K562 (cell line): ENCODE measurements at regions not wholly inside any gene's neighbourhood (a gene's known extent, or its start where the extent isn't known, plus 50 kb on each side); places are given as distances from the start of the nearest gene placed in this dataset.

Experiments used
- ATAC-seq: fragments of 200-7000 bp; cut with Tn5 transposase; 3 replicates; pipeline ENCODE4 v1.9.1; 2020; ENCODE audit warnings: moderate library complexity
- BruUV-seq: library from RNA; stranded (reverse); fragments of 400-500 nt; replicated peaks from 2 replicates; lab custom pipeline; 2021; lab: Mats Ljungman, UMichigan
- CTCF ChIA-PET: fragments of 300-600 bp; formaldehyde crosslinking; extraction: SDS; loops from one replicate; lab custom pipeline; 2021; ENCODE audit warnings: low intra/inter-chr PET ratio; lab: Yijun Ruan, JAX
- POLR2A ChIA-PET: fragments of 300-600, 350-650 bp; sonication (Branson Sonifier 250); formaldehyde crosslinking; extraction: SDS; loops from one replicate; lab custom pipeline; 2021; ENCODE audit warnings: antibody characterized with exemption, inconsistent platforms; lab: Yijun Ruan, JAX
- DNase-seq, 4 experiments: peaks; one replicate each; pipeline versions ENCODE4 v3.0.0 to v3.0.0-alpha.2; 2011 to 2018; ENCODE audit warnings: low spot score in 3 of 4, mixed read lengths in 3 of 4; ENCODE audit errors: extremely low read depth in 1 of 4
- FAIRE-seq: peaks from 2 replicates; lab custom pipeline; 2011; peaks lifted over from hg19 to GRCh38; lab: Jason Lieb, UNC
- H2AFZ ChIP-seq: 2 replicates; pipeline ENCODE4 v1.6.0; 2011; ENCODE audit warnings: low read depth, low read length, control low read depth, inconsistent platforms
- H3K27ac ChIP-seq: fragments of 200-600 bp; 3 replicates; pipeline ENCODE4 v1.8.0; 2011; ENCODE audit warnings: low read depth, mild to moderate bottlenecking, control low read depth, inconsistent platforms, low read length, moderate library complexity, mixed read lengths; ENCODE audit errors: extremely low read depth
- H3K27me3 ChIP-seq, 2 experiments: fragments of 300-600 bp in 1 of 2; 2 replicates in 1 of 2; 3 replicates in 1 of 2; pipeline versions ENCODE4 v1.6.0 to v1.8.0; 2011; ENCODE audit warnings: inconsistent platforms in 2 of 2, low read length in 2 of 2, mild to moderate bottlenecking in 1 of 2, mixed read lengths in 1 of 2, moderate library complexity in 1 of 2; ENCODE audit not compliant: control insufficient read depth in 2 of 2, insufficient read depth in 2 of 2
- H3K36me3 ChIP-seq: fragments of 300-600 bp; 3 replicates; pipeline ENCODE4 v1.8.0; 2011; ENCODE audit warnings: mild to moderate bottlenecking, low read length, inconsistent platforms; ENCODE audit not compliant: control insufficient read depth, insufficient read depth
- H3K4me1 ChIP-seq, 2 experiments: fragments of 200-600 bp in 1 of 2; replicated peaks in 1 of 2; 2 replicates in 1 of 2; 3 replicates in 1 of 2; pipeline versions ENCODE4 v1.5.1 to v1.8.0; 2011; ENCODE audit warnings: inconsistent platforms in 2 of 2, low read length in 2 of 2, mild to moderate bottlenecking in 1 of 2, mixed read lengths in 1 of 2, moderate library complexity in 1 of 2; ENCODE audit not compliant: control insufficient read depth in 2 of 2, insufficient read depth in 2 of 2
- H3K4me2 ChIP-seq: 2 replicates; pipeline ENCODE4 v1.6.1; 2011; ENCODE audit warnings: low read length, control low read depth, inconsistent platforms, mixed read lengths; ENCODE audit not compliant: insufficient read depth
- H3K4me3 ChIP-seq: fragments of 200-600 bp; sonication (generic), shearing (Covaris generic); 2 replicates; pipeline ENCODE4 v1.5.1; 2016; ENCODE audit warnings: control low read depth, inconsistent platforms
- H3K79me2 ChIP-seq: fragments of 200-600 bp; 3 replicates; pipeline ENCODE4 v1.8.0; 2011; ENCODE audit warnings: low read length, inconsistent platforms; ENCODE audit not compliant: control insufficient read depth, insufficient read depth
- H3K9ac ChIP-seq, 2 experiments: 2 replicates each; pipeline versions ENCODE4 v1.6.0 to v1.6.1; 2011; ENCODE audit warnings: low read depth in 2 of 2, low read length in 2 of 2, control low read depth in 1 of 2, inconsistent platforms in 1 of 2, mild to moderate bottlenecking in 1 of 2, mixed read lengths in 1 of 2; ENCODE audit not compliant: insufficient read depth in 1 of 2
- H3K9me1 ChIP-seq: one replicate; pipeline ENCODE4 v1.6.0; 2011; ENCODE audit warnings: inconsistent platforms, mild to moderate bottlenecking, low read length, moderate library complexity; ENCODE audit not compliant: control insufficient read depth, insufficient read depth
- H3K9me3 ChIP-seq: replicated peaks from 2 replicates; pipeline ENCODE4 v1.5.1; 2011; ENCODE audit warnings: low read depth, low read length, inconsistent platforms; ENCODE audit not compliant: control insufficient read depth, insufficient read depth
- H4K20me1 ChIP-seq: replicated peaks from 2 replicates; pipeline ENCODE4 v1.6.1; 2011; ENCODE audit warnings: low read length, inconsistent platforms, mixed read lengths; ENCODE audit not compliant: control insufficient read depth, insufficient read depth
- AFF4 ChIP-seq: sonication (generic); formaldehyde crosslinking; IDR thresholded peaks from 2 replicates; pipeline ENCODE4 v1.8.0; 2023; ENCODE audit warnings: mild to moderate bottlenecking, missing genetic modification reagents
- CBX2 ChIP-seq: fragments of 200-600 bp; sonication (generic); IDR thresholded peaks from one replicate; pipeline ENCODE4 v1.6.1; 2012; ENCODE audit warnings: mild to moderate bottlenecking, low read length, inconsistent platforms; ENCODE audit not compliant: insufficient read depth, poor library complexity, severe bottlenecking
- HSF4 ChIP-seq: fragments of 250-450 bp; sonication (Bioruptor Pico); IDR thresholded peaks from 2 replicates; pipeline ENCODE4 v2.1.2; 2022; ENCODE audit warnings: mild to moderate bottlenecking, moderate library complexity, borderline replicate concordance
- NR4A1 ChIP-seq, 2 experiments: fragments of 250-450 bp in 1 of 2; fragments of 450-650 bp in 1 of 2; sonication (Bioruptor Pico) in 1 of 2; IDR thresholded peaks; 2 replicates each; pipeline versions ENCODE4 v1.4.0 to v1.6.1; 2016 to 2020; ENCODE audit warnings: mild to moderate bottlenecking in 2 of 2, missing compliant biosample characterization in 1 of 2, missing genetic modification characterization in 1 of 2, moderate library complexity in 1 of 2
- PHTF2 ChIP-seq: fragments of 250-450 bp; sonication (Bioruptor Pico); IDR thresholded peaks from 2 replicates; pipeline ENCODE4 v1.5.0; 2021; ENCODE audit warnings: mild to moderate bottlenecking
- RERE ChIP-seq: sonication (generic); formaldehyde crosslinking; IDR thresholded peaks from 2 replicates; pipeline ENCODE4 v1.8.0; 2023; ENCODE audit warnings: missing genetic modification reagents, mild to moderate bottlenecking, borderline replicate concordance
- SAFB ChIP-seq: fragments of 200-400 bp; formaldehyde crosslinking; IDR thresholded peaks from 2 replicates; pipeline ENCODE4 v1.6.1; 2017; ENCODE audit warnings: low read depth, low read length, borderline replicate concordance
- SLC30A9 ChIP-seq: fragments of 250-450 bp; sonication (Bioruptor Pico); IDR thresholded peaks from 2 replicates; pipeline ENCODE4 v1.8.0; 2022; ENCODE audit warnings: mild to moderate bottlenecking, moderate library complexity
- TFE3 ChIP-seq: fragments of 450-650 bp; formaldehyde crosslinking; IDR thresholded peaks from 2 replicates; pipeline ENCODE4 v1.4.0; 2020; ENCODE audit warnings: mild to moderate bottlenecking, mixed read lengths
- ZBTB17 ChIP-seq: fragments of 450-650 bp; formaldehyde crosslinking; IDR thresholded peaks from 2 replicates; pipeline ENCODE4 v1.4.0; 2020; ENCODE audit warnings: mild to moderate bottlenecking
- ZNF384 ChIP-seq: IDR thresholded peaks from 2 replicates; pipeline ENCODE4 v1.6.1; 2012; ENCODE audit warnings: low read depth, low read length, improper control_type of control experiment
- ZNF583 ChIP-seq: fragments of 250-450 bp; sonication (Bioruptor Pico); IDR thresholded peaks from 2 replicates; pipeline ENCODE4 v1.4.0; 2020
- WGBS: fragments of 100-300 bp; shearing (Covaris generic); methylation state at CpG from one replicate; pipeline ENCODE4 v1.1.6; 2016; ENCODE audit warnings: low coverage, mixed read lengths; ENCODE audit not compliant: insufficient coverage; ENCODE audit errors: missing lambda C conversion rate; 5-methylcytosine and 5-hydroxymethylcytosine counted together
- in situ Hi-C: fragments of 300-500 bp; cut with MboI; formaldehyde crosslinking; loops from 4 replicates; pipeline ENCODE4 v1.15.0; 2018; ENCODE audit warnings: inconsistent platforms, mixed read lengths
- intact Hi-C: fragments of 100-400 bp; cut with micrococcal nuclease; formaldehyde crosslinking; loops from 2 replicates; pipeline ENCODE4 v1.14.2; 2022

GRCh38 chr10:117936141-117936540, 110.6 kb downstream of the RAB11FIP2 start:
- peaks cover 0 to 9% of the 10 kb centered on the region in 2 experiments; a peak in 2 of 5 replicates for H3K27me3 ChIP-seq
- in situ Hi-C loops (no loop called here), intact Hi-C loops (no loop called here)
- no peak for FAIRE-seq
- H2AFZ ChIP-seq, result no peak overlapping the region
- BruUV-seq, result no TSS peak
- H3K4me1 ChIP-seq, result no peaks in the 10 kb centered on the region
- H3K9ac ChIP-seq, result no peak overlapping the region
- no peaks in the 10 kb centered on the region for H3K9me1 ChIP-seq
- H3K4me2 ChIP-seq, result no peak overlapping the region
- H4K20me1 ChIP-seq, result no peaks in the 10 kb centered on the region
- 2% methylated on average over 7 of the region's 9 CpGs for WGBS
- ChIA-PET CTCF (no interaction called here), POLR2A (interaction anchor here (0.5 kb wide), 1 partner anchor 654 kb away, joined by 3 read pairs; no protein-coding TSS in a partner anchor)
- H3K36me3 ChIP-seq, result no peaks in the 10 kb centered on the region
- H3K9me3 ChIP-seq, result no peaks in the 10 kb centered on the region
- no peak for DNase-seq
- H3K79me2 ChIP-seq, result no peaks in the 10 kb centered on the region
- H3K4me3 ChIP-seq, result no peak overlapping the region
- no peak for ATAC-seq
- H3K27ac ChIP-seq, result no peak overlapping the region
- no peak for TF ChIP-seq ZBTB17
- TF ChIP-seq CBX2, result no peak
- TF ChIP-seq TFE3, result no peak
- no peak for TF ChIP-seq SLC30A9
- no peak for TF ChIP-seq HSF4 (CRISPR knock-in tag)
- TF ChIP-seq AFF4 (CRISPR knock-in tag), result no peak
- no peak for TF ChIP-seq RERE
- TF ChIP-seq ZNF384, result no peak
- TF ChIP-seq PHTF2 (CRISPR knock-in tag), result no peak
- no peak for TF ChIP-seq SAFB
- TF ChIP-seq ZNF583, result no peak
- TF ChIP-seq NR4A1 (CRISPR knock-in tag; IDR thresholded peaks at IDR 0.05), result no peak
- TF ChIP-seq NR4A1 (tag; IDR thresholded peaks at IDR 0.05), result no peak
